ENCODE measurements at regions not wholly inside any gene's neighbourhood (a gene's known extent, or its start where the extent isn't known, plus 50 kb on each side); places are given as distances from the start of the nearest gene placed in this dataset.

- no peak overlapping the region for H3K4me3 Mint-ChIP-seq
- DNase-seq (ENCODE audit: low spot score in 2 of 2) (no peak), ATAC-seq (no peak)
- H3K9me3 Mint-ChIP-seq: no peaks in the 10 kb centered on the region
- no peak overlapping the region for H3K27ac Mint-ChIP-seq
- no peaks in the 10 kb centered on the region for H3K4me1 Mint-ChIP-seq
- H3K36me3 Mint-ChIP-seq: no peaks in the 10 kb centered on the region
These were observed 141.6 kb upstream of the GLI2 start for GRCh38 chr2:120593921-120594686.

GRCh38 chr2:120594856-120595685 lies 140.6 kb upstream of the GLI2 start:
- no peaks in the 10 kb centered on the region for H3K4me1 Mint-ChIP-seq
- ATAC-seq: no peak
- DNase-seq (ENCODE audit: low spot score in 2 of 2): no peak
- H3K36me3 Mint-ChIP-seq: no peaks in the 10 kb centered on the region
- H3K4me3 Mint-ChIP-seq: no peak overlapping the region
- no peaks in the 10 kb centered on the region for H3K9me3 Mint-ChIP-seq
- H3K27ac Mint-ChIP-seq: no peak overlapping the region

- Mint-ChIP-seq H3K9me3 (no peaks in the 10 kb centered on the region), H3K36me3 (no peaks in the 10 kb centered on the region), H3K4me1 (no peaks in the 10 kb centered on the region), H3K27ac (no peak overlapping the region), H3K4me3 (no peak overlapping the region)
- no peak for ATAC-seq
- no peak for DNase-seq (ENCODE audit: low spot score in 2 of 2)
These were observed 139.9 kb upstream of the GLI2 start for GRCh38 chr2:120595739-120596138.

GRCh38 chr2:120596191-120596811 lies 139.4 kb upstream of the GLI2 start:
- no peaks in the 10 kb centered on the region for H3K4me1 Mint-ChIP-seq
- H3K27ac Mint-ChIP-seq: no peak overlapping the region
- no peaks in the 10 kb centered on the region for H3K36me3 Mint-ChIP-seq
- ATAC-seq (no peak), DNase-seq (ENCODE audit: low spot score in 2 of 2) (no peak)
- H3K9me3 Mint-ChIP-seq: no peaks in the 10 kb centered on the region
- H3K4me3 Mint-ChIP-seq: no peak overlapping the region

- no peak for DNase-seq (ENCODE audit: low spot score in 2 of 2)
- ATAC-seq: no peak
- H3K4me3 Mint-ChIP-seq: no peak overlapping the region
- no peaks in the 10 kb centered on the region for H3K9me3 Mint-ChIP-seq
- no peak overlapping the region for H3K27ac Mint-ChIP-seq
- no peaks in the 10 kb centered on the region for H3K36me3 Mint-ChIP-seq
- H3K4me1 Mint-ChIP-seq: no peaks in the 10 kb centered on the region
These were observed 138.6 kb upstream of the GLI2 start for GRCh38 chr2:120596990-120597594.

- Mint-ChIP-seq H3K27ac (no peak overlapping the region), H3K4me1 (no peaks in the 10 kb centered on the region), H3K36me3 (no peaks in the 10 kb centered on the region), H3K9me3 (no peaks in the 10 kb centered on the region), H3K4me3 (no peak overlapping the region)
- DNase-seq (ENCODE audit: low spot score in 2 of 2) (no peak), ATAC-seq (no peak)
These were observed 138.0 kb upstream of the GLI2 start for GRCh38 chr2:120597595-120598193.

GRCh38 chr2:120598416-120598815 lies 137.3 kb upstream of the GLI2 start:
- ATAC-seq: no peak
- no peak overlapping the region for H3K27ac Mint-ChIP-seq
- H3K4me3 Mint-ChIP-seq: no peak overlapping the region
- no peak for DNase-seq (ENCODE audit: low spot score in 2 of 2)
- H3K9me3 Mint-ChIP-seq: no peaks in the 10 kb centered on the region
- H3K36me3 Mint-ChIP-seq: no peaks in the 10 kb centered on the region
- no peaks in the 10 kb centered on the region for H3K4me1 Mint-ChIP-seq

- Mint-ChIP-seq H3K27ac (no peak overlapping the region), H3K9me3 (no peaks in the 10 kb centered on the region), H3K36me3 (no peaks in the 10 kb centered on the region), H3K4me3 (no peak overlapping the region), H3K4me1 (no peaks in the 10 kb centered on the region)
- no peak for DNase-seq (ENCODE audit: low spot score in 2 of 2)
- no peak for ATAC-seq
These were observed 136.6 kb upstream of the GLI2 start for GRCh38 chr2:120599072-120599471.

- Mint-ChIP-seq H3K27ac (no peak overlapping the region), H3K9me3 (no peaks in the 10 kb centered on the region), H3K36me3 (no peaks in the 10 kb centered on the region), H3K4me3 (no peak overlapping the region), H3K4me1 (no peaks in the 10 kb centered on the region)
- ATAC-seq: no peak
- DNase-seq (ENCODE audit: low spot score in 2 of 2): no peak
These were observed 136.0 kb upstream of the GLI2 start for GRCh38 chr2:120599656-120600055.

- H3K4me3 Mint-ChIP-seq: no peak overlapping the region
- no peak for ATAC-seq
- H3K4me1 Mint-ChIP-seq: no peaks in the 10 kb centered on the region
- DNase-seq (ENCODE audit: low spot score in 2 of 2): no peak
- no peaks in the 10 kb centered on the region for H3K36me3 Mint-ChIP-seq
- no peak overlapping the region for H3K27ac Mint-ChIP-seq
- H3K9me3 Mint-ChIP-seq: no peaks in the 10 kb centered on the region
These were observed 135.3 kb upstream of the GLI2 start for GRCh38 chr2:120600335-120600734.

GRCh38 chr2:120600786-120601185 lies 134.9 kb upstream of the GLI2 start:
- no peak for ATAC-seq
- H3K4me3 Mint-ChIP-seq: no peak overlapping the region

GRCh38 chr2:120601566-120601965 lies 134.1 kb upstream of the GLI2 start:
- Mint-ChIP-seq H3K36me3 (no peaks in the 10 kb centered on the region), H3K4me3 (no peak overlapping the region), H3K9me3 (no peaks in the 10 kb centered on the region), H3K4me1 (no peaks in the 10 kb centered on the region), H3K27ac (no peak overlapping the region)
- ATAC-seq (no peak), DNase-seq (ENCODE audit: low spot score in 2 of 2) (no peak)

More at GRCh38 chr2:120600786-120601185, 134.9 kb upstream of the GLI2 start:
- no peaks in the 10 kb centered on the region for H3K36me3 Mint-ChIP-seq
- H3K9me3 Mint-ChIP-seq: no peaks in the 10 kb centered on the region
- H3K4me1 Mint-ChIP-seq: no peaks in the 10 kb centered on the region
- H3K27ac Mint-ChIP-seq: no peak overlapping the region
- no peak for DNase-seq (ENCODE audit: low spot score in 2 of 2)

GRCh38 chr2:120602251-120602650 lies 133.4 kb upstream of the GLI2 start:
- no peak for ATAC-seq
- Mint-ChIP-seq H3K4me3 (no peak overlapping the region), H3K4me1 (no peaks in the 10 kb centered on the region), H3K9me3 (no peaks in the 10 kb centered on the region), H3K27ac (no peak overlapping the region), H3K36me3 (no peaks in the 10 kb centered on the region)
- DNase-seq (ENCODE audit: low spot score in 2 of 2): no peak

GRCh38 chr2:120604767-120605166 lies 130.9 kb upstream of the GLI2 start:
- no peaks in the 10 kb centered on the region for H3K36me3 Mint-ChIP-seq
- H3K4me3 Mint-ChIP-seq: no peak overlapping the region
- H3K27ac Mint-ChIP-seq: no peak overlapping the region
- ATAC-seq (no peak), DNase-seq (ENCODE audit: low spot score in 2 of 2) (no peak)
- H3K9me3 Mint-ChIP-seq: no peaks in the 10 kb centered on the region
- no peaks in the 10 kb centered on the region for H3K4me1 Mint-ChIP-seq

Measured in stimulated activated effector memory CD8-positive, alpha-beta T cell treated with anti-CD3 and anti-CD28 coated beads, Interleukin-12 subunit alpha, Interleukin-12 subunit beta, amount 100 ng/mL, for 72 hours (primary cell).